ENCODE measurements at regions not wholly inside any gene's neighbourhood (a gene's known extent, or its start where the extent isn't known, plus 50 kb on each side); places are given as distances from the start of the nearest gene placed in this dataset.

DNA sequence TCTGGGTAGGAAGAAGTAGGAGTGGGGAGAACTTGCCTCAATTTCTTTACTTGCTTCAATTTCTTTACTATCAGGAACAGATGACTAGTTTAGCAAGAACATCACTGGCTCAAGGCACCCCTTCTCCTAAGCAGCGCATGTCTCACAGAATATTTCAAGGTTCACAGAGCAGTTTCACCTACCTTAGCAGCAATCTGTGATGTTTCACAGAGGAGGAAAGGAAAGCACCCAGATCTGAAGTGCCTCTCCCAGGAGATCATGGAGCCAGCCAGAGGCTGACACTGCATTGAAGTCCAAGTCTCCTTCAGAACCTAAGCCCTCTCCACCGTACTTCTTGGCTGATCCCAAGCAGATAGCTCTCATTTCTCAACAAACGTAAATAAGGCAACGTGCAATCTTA lies 118.7 kb upstream of the PCED1B start:
- POLR2A ChIA-PET = no interaction called here
- Histone ChIP-seq H3K9ac (ENCODE audit: insufficient read depth, low read depth, low read length) (no peak overlapping the region), H2AFZ (ENCODE audit: low read length) (no peak overlapping the region), H3K27me3 (ENCODE audit: control insufficient read depth in 1 of 2, insufficient read depth in 2 of 2, low read length in 2 of 2) (peaks cover 1 to 3% of the 10 kb centered on the region in 2 experiments; a peak in 1 of 5 replicates), H4K20me1 (ENCODE audit: insufficient read depth, low read length) (no peaks in the 10 kb centered on the region), H3K36me3 (replicated peaks in 1 of 2; ENCODE audit: control insufficient read depth in 1 of 2, insufficient read depth in 2 of 2, low read length in 2 of 2) (no peaks in the 10 kb centered on the region), H3K4me1 (ENCODE audit: insufficient read depth, low read length) (peaks cover 21% of the 10 kb centered on the region), H3K4me3 (replicated peaks in 1 of 3; ENCODE audit: insufficient read depth in 1 of 3, low read depth in 2 of 3, low read length in 3 of 3) (no peak overlapping the region), H3K4me2 (ENCODE audit: low read depth, low read length) (no peak overlapping the region), H3K79me2 (ENCODE audit: insufficient read depth, low read length) (no peaks in the 10 kb centered on the region), H3K9me3 (ENCODE audit: low read length) (no peaks in the 10 kb centered on the region), H3K27ac (ENCODE audit: extremely low read length, insufficient read depth, low read length) (no peak overlapping the region)
- in situ Hi-C loops (cut with HindIII; ENCODE audit: extremely low pct_ligation_motif_present, low pct_unique_long_range_greater_than_20kb) = no loop called here
- intact Hi-C loops (cut with micrococcal nuclease; ENCODE audit: unreplicated experiment) = no loop called here
- FAIRE-seq (no peak), DNase-seq (ENCODE audit: low spot score) (no peak), ATAC-seq (no peak)
- TF ChIP-seq ZNF382 (CRISPR knock-in tag; IDR thresholded peaks at IDR 0.05; ENCODE audit: borderline replicate concordance) (no peak), HNRNPH1 (optimal IDR thresholded peaks at IDR 0.05; ENCODE audit: low read depth, low read length) (no peak), SMYD3 (CRISPR knock-in tag; IDR thresholded peaks at IDR 0.05) (no peak)
- BruUV-seq (replicated peaks) = no TSS peak
- CTCF ChIA-PET (ENCODE audit: low intra/inter-chr PET ratio, low total read pairs) = no interaction called here
- WGBS (ENCODE audit: low lambda C conversion rate) = 68% methylated on average over 4 of the region's 4 CpGs

DNA sequence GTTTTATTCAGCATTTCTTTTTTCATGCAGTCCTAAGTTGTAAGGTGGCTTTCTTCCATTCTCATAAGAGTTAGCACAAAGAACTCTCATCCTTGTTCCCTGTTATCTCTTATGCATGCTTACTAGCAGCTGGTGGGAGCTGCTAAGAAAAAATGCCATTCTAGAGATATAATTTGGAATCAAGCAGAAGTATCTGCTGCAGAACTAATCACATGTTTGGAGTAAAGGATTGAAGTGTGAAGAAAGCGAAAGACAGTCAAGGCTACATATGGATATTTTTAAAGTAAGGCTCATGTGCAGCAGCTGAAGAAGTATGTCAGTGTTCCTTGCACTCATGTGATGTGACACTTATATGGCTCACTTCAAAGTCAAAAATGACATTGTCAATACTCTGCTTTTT lies 116.2 kb upstream of the PCED1B start:
- in situ Hi-C loops (cut with HindIII; ENCODE audit: extremely low pct_ligation_motif_present, low pct_unique_long_range_greater_than_20kb) (no loop called here), intact Hi-C loops (cut with micrococcal nuclease; ENCODE audit: unreplicated experiment) (no loop called here)
- no peaks in the 10 kb centered on the region for H3K36me3 ChIP-seq (replicated peaks in 1 of 2; ENCODE audit: control insufficient read depth in 1 of 2, insufficient read depth in 2 of 2, low read length in 2 of 2)
- no peak for TF ChIP-seq ZNF253 (CRISPR knock-in tag; IDR thresholded peaks at IDR 0.05; ENCODE audit: borderline replicate concordance)
- TF ChIP-seq CBX5 (CRISPR knock-in tag; IDR thresholded peaks at IDR 0.05; ENCODE audit: borderline replicate concordance) = no peak
- no peak for TF ChIP-seq ZFP41 (CRISPR knock-in tag; IDR thresholded peaks at IDR 0.05; ENCODE audit: borderline replicate concordance)
- TF ChIP-seq STAG1 (CRISPR knock-in tag; IDR thresholded peaks at IDR 0.05) = no peak
- FAIRE-seq (no peak), DNase-seq (ENCODE audit: low spot score) (no peak), ATAC-seq (no peak)
- H2AFZ ChIP-seq (ENCODE audit: low read length) = no peak overlapping the region
- H4K20me1 ChIP-seq (ENCODE audit: insufficient read depth, low read length) = no peaks in the 10 kb centered on the region
- H3K9ac ChIP-seq (ENCODE audit: insufficient read depth, low read depth, low read length) = no peak overlapping the region
- BruUV-seq (replicated peaks) = no TSS peak
- peaks cover 0 to 1% of the 10 kb centered on the region in 2 experiments; a peak in 1 of 5 replicates for H3K27me3 ChIP-seq (ENCODE audit: control insufficient read depth in 1 of 2, insufficient read depth in 2 of 2, low read length in 2 of 2)
- CTCF ChIA-PET (ENCODE audit: low intra/inter-chr PET ratio, low total read pairs) = no interaction called here
- H3K4me3 ChIP-seq (replicated peaks in 1 of 3; ENCODE audit: insufficient read depth in 1 of 3, low read depth in 2 of 3, low read length in 3 of 3) = no peak overlapping the region
- no peak overlapping the region for H3K4me2 ChIP-seq (ENCODE audit: low read depth, low read length)
- no peaks in the 10 kb centered on the region for H3K9me3 ChIP-seq (ENCODE audit: low read length)
- 90% methylated on average over 1 of the region's 1 CpG for WGBS (ENCODE audit: low lambda C conversion rate)
- H3K27ac ChIP-seq (ENCODE audit: extremely low read length, insufficient read depth, low read length) = no peak overlapping the region
- H3K4me1 ChIP-seq (ENCODE audit: insufficient read depth, low read length) = peaks cover 15% of the 10 kb centered on the region
- H3K79me2 ChIP-seq (ENCODE audit: insufficient read depth, low read length) = no peaks in the 10 kb centered on the region
- POLR2A ChIA-PET = interaction anchor here (0.6 kb wide), 1 partner anchor 434 kb away, joined by 3 read pairs; no protein-coding TSS in a partner anchor

Data from HepG2 (cell line).